ENCODE measurements at regions not wholly inside any gene's neighbourhood (a gene's known extent, or its start where the extent isn't known, plus 50 kb on each side); places are given as distances from the start of the nearest gene placed in this dataset.

DNA sequence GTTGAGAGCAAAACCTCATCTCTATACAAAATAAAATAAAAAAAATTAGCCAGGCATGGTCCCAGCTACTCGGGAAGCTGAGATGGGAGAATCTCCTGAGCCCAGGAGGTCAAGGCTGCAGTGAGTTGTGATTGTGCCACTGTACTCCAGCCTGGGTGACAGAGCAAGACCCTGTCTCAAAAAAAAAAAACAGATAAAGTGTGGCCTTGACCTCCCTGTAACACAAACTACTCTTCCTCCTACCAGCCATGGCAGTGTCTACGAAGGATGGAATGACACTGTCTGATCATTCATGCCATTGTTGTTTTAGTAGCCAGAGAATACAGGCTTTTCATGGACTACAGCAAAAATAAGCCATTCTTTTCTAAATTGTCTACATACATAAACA is 117.1 kb upstream of the IQSEC1 start:
- TF ChIP-seq, protein P1, sequence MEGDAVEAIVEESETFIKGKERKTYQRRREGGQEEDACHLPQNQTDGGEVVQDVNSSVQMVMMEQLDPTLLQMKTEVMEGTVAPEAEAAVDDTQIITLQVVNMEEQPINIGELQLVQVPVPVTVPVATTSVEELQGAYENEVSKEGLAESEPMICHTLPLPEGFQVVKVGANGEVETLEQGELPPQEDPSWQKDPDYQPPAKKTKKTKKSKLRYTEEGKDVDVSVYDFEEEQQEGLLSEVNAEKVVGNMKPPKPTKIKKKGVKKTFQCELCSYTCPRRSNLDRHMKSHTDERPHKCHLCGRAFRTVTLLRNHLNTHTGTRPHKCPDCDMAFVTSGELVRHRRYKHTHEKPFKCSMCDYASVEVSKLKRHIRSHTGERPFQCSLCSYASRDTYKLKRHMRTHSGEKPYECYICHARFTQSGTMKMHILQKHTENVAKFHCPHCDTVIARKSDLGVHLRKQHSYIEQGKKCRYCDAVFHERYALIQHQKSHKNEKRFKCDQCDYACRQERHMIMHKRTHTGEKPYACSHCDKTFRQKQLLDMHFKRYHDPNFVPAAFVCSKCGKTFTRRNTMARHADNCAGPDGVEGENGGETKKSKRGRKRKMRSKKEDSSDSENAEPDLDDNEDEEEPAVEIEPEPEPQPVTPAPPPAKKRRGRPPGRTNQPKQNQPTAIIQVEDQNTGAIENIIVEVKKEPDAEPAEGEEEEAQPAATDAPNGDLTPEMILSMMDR (IDR thresholded peaks at IDR 0.05): no peak
- TF ChIP-seq POLR2A (IDR thresholded peaks at IDR 0.05): no peak

All from right lobe of liver (tissue), 4 donors.